ENCODE measurements at regions not wholly inside any gene's neighbourhood (a gene's known extent, or its start where the extent isn't known, plus 50 kb on each side); places are given as distances from the start of the nearest gene placed in this dataset.

GRCh38 chr18:45439851-45440645, 175.2 kb upstream of the SLC14A2 start:
- TF ChIP-seq CTCF (IDR thresholded peaks at IDR 0.05 in 4 of 5, conservative IDR thresholded peaks at IDR 0.05 in 1 of 5) (no peak), POLR2A (IDR thresholded peaks at IDR 0.05) (no peak)
